ENCODE measurements at regions not wholly inside any gene's neighbourhood (a gene's known extent, or its start where the extent isn't known, plus 50 kb on each side); places are given as distances from the start of the nearest gene placed in this dataset.

GRCh38 chr20:53843645-53844044 is 226.7 kb downstream of the BCAS1 start:
- TF ChIP-seq TAF1 (conservative IDR thresholded peaks at IDR 0.05): no peak
- no peak for TF ChIP-seq ZBTB33 (IDR thresholded peaks at IDR 0.05)
- no peak for TF ChIP-seq CTCF (IDR thresholded peaks at IDR 0.05; ENCODE audit: low read depth, low read length, missing input control)
- no peak for TF ChIP-seq REST (IDR thresholded peaks at IDR 0.05)
- TF ChIP-seq RXRA (IDR thresholded peaks at IDR 0.05): no peak
- TF ChIP-seq YY1 (IDR thresholded peaks at IDR 0.05): no peak
- no peak for TF ChIP-seq GABPA (IDR thresholded peaks at IDR 0.05 in 1 of 2, conservative IDR thresholded peaks at IDR 0.05 in 1 of 2)
- no peak for TF ChIP-seq JUND (IDR thresholded peaks at IDR 0.05)
- no peak for TF ChIP-seq RAD21 (IDR thresholded peaks at IDR 0.05)
- no peak for TF ChIP-seq MAX (IDR thresholded peaks at IDR 0.05)
- no peak for TF ChIP-seq ATF3 (IDR thresholded peaks at IDR 0.05)
- no peak for TF ChIP-seq EGR1 (IDR thresholded peaks at IDR 0.05; ENCODE audit: low read depth in 2 of 2)
- TF ChIP-seq SP1 (IDR thresholded peaks at IDR 0.05): no peak
- no peak for TF ChIP-seq NR2F2 (IDR thresholded peaks at IDR 0.05)

Measured in liver (tissue), 3 donors.